GM20431 (cell line): ENCODE measurements at regions not wholly inside any gene's neighbourhood (a gene's known extent, or its start where the extent isn't known, plus 50 kb on each side); places are given as distances from the start of the nearest gene placed in this dataset.

Experiments
- in situ Hi-C: fragments of 300-500 bp; cut with MseI, MboI; formaldehyde crosslinking; loops from one replicate; pipeline ENCODE4 v1.15.0; 2020; ENCODE audit warnings: low sequenced_read_pairs; ENCODE audit not compliant: unreplicated experiment

DNA sequence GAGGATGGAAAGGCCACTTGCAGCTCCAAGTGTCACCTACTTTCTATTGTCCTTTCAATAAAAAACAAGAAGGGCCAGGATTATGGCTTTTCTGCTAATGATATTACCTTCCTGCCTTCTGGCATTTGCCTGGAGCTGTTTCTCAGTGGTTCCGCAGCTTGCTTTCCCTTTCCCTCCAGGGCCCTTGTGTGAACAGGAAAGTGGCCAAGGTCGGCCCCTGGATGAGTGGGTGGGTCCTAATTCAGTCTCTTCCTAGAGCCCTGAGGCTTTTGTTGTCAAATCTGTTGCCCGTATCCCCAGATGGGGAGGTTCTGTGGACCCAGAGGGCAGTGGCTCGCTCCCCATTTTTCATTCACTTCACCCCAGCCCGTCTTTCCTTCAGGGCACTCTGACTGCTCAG is 64.2 kb upstream of the UMPS start:
- in situ Hi-C loops, result no loop called here

DNA sequence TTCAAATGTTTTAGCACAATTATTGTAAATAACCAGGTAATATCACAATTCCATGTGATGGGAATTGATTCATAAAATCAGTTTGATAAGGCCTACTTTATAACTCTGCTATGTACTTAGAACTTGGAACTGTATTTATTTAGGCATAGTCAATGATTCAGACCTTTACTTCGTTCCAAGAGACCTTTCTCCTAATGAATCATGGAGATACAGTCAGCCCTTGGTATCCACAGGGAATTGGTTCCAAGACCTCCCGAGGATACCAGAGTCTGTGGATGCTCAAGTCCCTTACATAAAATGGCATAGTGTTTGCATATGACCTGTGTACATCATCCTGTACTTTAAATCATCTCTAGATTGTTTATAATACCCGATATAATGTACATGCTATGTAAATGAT is 60.8 kb upstream of the UMPS start:
- in situ Hi-C loops, result no loop called here

DNA sequence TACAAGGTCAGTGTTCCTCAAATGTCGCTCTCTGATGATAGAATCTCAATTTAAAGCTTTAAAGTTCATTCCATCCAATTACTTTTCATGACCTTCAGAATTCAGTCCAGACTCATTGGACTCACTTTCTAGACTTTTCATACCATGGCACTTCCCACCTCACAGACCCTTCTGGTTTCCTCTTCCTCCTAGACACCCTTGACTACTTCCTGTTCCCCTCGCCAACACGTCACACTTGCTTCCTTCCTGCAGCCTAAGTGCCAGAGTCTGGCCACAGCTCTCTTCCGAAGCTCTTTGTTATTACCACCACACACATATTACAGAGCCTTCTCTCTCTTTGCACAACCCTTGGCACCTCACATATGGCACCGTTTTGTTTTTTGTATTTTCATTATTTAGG is 59.1 kb upstream of the UMPS start:
- in situ Hi-C loops, result no loop called here

DNA sequence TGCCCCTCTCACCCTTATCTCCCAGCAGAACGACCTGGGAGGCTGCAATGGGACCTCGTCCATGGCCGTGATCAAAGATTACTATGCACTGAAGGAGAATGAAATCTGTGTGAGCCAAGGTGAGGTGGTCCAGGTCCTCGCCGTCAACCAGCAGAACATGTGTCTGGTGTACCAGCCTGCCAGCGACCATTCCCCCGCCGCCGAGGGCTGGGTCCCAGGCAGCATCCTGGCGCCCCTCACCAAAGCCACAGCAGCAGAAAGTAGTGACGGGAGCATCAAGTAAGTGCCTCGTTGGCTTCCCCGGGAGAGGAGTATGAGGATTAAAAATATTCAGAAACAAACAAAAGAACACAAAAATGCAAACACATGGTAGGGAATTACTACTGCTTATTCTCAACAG is 55.9 kb upstream of the UMPS start:
- in situ Hi-C loops, result no loop called here

DNA sequence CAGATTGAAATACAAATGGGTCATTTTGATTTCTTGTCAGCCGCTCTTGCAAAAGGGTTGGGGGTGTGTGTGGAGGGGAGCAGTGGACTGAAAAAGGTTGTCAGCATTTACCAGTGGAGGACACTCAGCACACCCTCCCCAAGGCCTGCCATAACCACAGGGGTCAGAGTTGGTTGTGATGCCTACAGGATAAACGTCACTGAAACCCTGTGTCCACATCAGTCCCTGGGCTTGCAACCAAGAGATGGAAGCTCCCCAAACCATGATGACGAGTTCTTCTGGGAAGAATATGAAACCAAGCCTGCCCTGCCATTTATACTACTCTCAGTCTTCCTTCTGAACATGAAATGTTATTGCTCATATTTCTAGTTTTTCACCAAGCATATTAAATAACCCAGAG is 54.0 kb upstream of the UMPS start:
- in situ Hi-C loops, result no loop called here

DNA sequence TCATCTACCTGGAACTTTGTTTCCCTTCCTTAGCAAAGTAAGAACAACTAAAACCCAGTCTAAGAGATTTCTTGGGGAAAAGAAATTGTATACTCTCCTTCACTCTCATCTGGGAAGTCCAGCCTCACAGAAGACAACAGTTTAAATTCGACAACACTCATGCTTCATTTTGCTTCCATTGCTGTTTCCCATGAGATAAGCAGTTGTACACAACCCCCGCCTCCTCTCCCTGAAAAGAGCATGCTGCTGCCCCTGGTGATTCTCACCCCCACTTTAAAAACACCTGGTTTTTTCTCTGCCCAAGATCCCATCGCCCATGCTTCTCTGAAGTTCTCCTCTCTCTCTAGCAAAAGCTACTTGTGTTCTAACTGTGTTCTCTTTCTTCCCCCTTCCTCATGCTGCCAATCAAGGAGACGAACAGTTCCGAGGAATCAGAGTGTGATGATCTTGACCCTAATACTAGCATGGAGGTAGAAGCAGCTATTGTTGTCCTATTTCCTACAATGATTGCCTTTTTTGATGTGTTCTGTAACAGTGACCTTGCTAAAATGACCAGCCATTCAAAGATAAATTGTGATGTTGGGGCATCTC is 51.1 kb upstream of the UMPS start:
- in situ Hi-C loops, result no loop called here
